Left ventricle myocardium superior (tissue), 1 donor: ENCODE measurements at regions not wholly inside any gene's neighbourhood (a gene's known extent, or its start where the extent isn't known, plus 50 kb on each side); places are given as distances from the start of the nearest gene placed in this dataset.
A peak's percentile ranks its signal among the peaks of the same experiment; 100 is the strongest.
"Not testable (repeated sequence)": the region's sequence is repeated elsewhere in the genome, so short reads cannot be mapped to it uniquely, and the experiment has no call there.

Experiments
- ATAC-seq: fragments of 200-7000 bp; cut with Tn5 transposase; one replicate; pipeline ENCODE4 v1.9.1; 2020; ENCODE audit warnings: mild to moderate bottlenecking, moderate library complexity
- DNase-seq: peaks from one replicate; pipeline ENCODE4 v3.0.0-alpha.2; 2020
- intact Hi-C: fragments of 100-400 bp; cut with micrococcal nuclease; formaldehyde crosslinking; loops from one replicate; pipeline ENCODE4 v1.11.0; 2022
- donor health status: DM: no; HTN: yes; CAD: no; lungs with severe emphysema.

- intact Hi-C loops, result no loop called here
- ATAC-seq, result no peak
- no peak for DNase-seq
Measured at GRCh38 chr4:36573441-36573840, 292.0 kb downstream of the DTHD1 start.

DNA sequence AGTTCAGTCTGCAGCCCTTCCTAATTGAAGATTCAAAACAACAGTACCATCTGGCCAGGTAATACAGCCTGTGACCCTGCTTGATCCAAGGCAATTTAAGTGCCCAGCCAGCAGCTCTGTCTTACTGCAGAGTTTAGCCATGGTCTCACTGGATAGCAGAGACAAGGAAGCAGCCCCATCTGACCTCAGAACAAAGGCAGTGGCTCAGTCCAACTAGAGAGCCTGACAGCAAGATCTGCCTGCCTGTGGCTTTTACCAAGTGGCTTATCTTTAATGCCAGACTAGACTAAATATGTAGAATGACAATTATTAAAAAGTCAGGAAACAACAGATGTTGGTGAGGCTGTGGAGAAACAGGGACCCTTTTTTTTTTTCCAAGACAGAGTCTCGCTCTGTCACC, 293.4 kb downstream of the DTHD1 start:
- DNase-seq (no peak), ATAC-seq (no peak)
- intact Hi-C loops, result no loop called here

GRCh38 chr4:36582198-36582597, 300.8 kb downstream of the DTHD1 start:
- ATAC-seq, result no peak
- intact Hi-C loops, result no loop called here
- DNase-seq, result no peak

GRCh38 chr4:36587909-36588472, 306.6 kb downstream of the DTHD1 start:
- intact Hi-C loops, result no loop called here
- ATAC-seq, result peak; percentile 49
- no peak for DNase-seq

- no peak for ATAC-seq
- intact Hi-C loops, result no loop called here
Measured at GRCh38 chr4:36590343-36590742, 308.9 kb downstream of the DTHD1 start.

GRCh38 chr4:36601864-36602495, 320.6 kb downstream of the DTHD1 start:
- peak; percentile 57 for ATAC-seq
- DNase-seq, result no peak
- intact Hi-C loops, result no loop called here

More at GRCh38 chr4:36590343-36590742, 308.9 kb downstream of the DTHD1 start:
- DNase-seq, result no peak

GRCh38 chr4:36609661-36610060, 328.2 kb downstream of the DTHD1 start:
- intact Hi-C loops, result no loop called here
- DNase-seq, result no peak
- ATAC-seq, result peak; percentile 40

DNA sequence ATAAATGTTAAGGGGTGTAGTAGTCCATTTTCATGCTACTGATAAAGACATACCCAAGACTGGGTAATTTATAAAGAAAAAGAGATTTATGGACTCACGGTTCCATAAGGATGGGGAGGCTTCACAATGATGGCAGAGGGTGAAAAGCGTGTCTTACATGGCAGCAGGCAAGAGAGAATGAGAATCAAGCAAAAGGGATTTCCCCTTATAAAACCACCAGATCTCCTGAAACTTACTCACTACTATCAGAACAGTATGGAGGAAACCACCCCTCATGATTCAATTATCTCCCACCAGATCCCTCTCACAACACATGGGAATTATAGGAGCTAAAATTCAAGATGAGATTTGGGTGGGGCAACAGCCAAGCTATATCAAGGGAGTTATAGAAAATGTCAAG, 329.2 kb downstream of the DTHD1 start:
- ATAC-seq, result no peak
- no peak for DNase-seq
- intact Hi-C loops, result no loop called here

GRCh38 chr4:36613142-36613541, 331.7 kb downstream of the DTHD1 start:
- intact Hi-C loops, ATAC-seq, DNase-seq: not testable (repeated sequence)

GRCh38 chr4:36614011-36614410, 332.6 kb downstream of the DTHD1 start:
- intact Hi-C loops, result no loop called here

GRCh38 chr4:36618102-36618501, 336.7 kb downstream of the DTHD1 start:
- ATAC-seq, result peak; percentile 46
- no peak for DNase-seq
- intact Hi-C loops, result no loop called here

More at GRCh38 chr4:36614011-36614410, 332.6 kb downstream of the DTHD1 start:
- ATAC-seq, result no peak
- DNase-seq, result no peak

DNA sequence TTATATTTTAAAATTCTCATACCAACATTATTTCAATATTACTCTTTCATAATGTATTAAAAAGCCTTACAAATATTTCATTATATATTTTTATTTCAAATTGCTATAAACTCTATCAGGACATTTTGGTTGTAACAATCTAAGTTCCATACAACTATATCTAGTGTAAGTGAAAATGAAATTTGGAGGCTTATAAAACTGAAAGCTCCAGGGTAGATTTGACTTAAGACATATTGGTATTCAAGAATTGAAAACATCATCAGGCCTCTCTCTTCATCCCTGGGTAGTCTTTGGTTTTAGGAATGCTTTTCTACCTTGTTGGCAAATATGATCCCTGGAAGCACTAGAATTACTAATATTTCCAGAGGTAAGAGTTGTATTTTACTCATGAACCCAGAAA, 342.6 kb downstream of the DTHD1 start:
- ATAC-seq, result no peak
- intact Hi-C loops, result no loop called here
- DNase-seq, result no peak

GRCh38 chr4:36638273-36638811, 356.9 kb downstream of the DTHD1 start:
- no peak for DNase-seq
- intact Hi-C loops, result no loop called here
- no peak for ATAC-seq

GRCh38 chr4:36640876-36641275, 359.5 kb downstream of the DTHD1 start:
- no peak for ATAC-seq
- DNase-seq, result no peak
- intact Hi-C loops, result no loop called here

- intact Hi-C loops, result no loop called here
- DNase-seq (no peak), ATAC-seq (no peak)
Measured at GRCh38 chr4:36651253-36651652, 369.8 kb downstream of the DTHD1 start.

GRCh38 chr4:36652857-36653256, 371.4 kb downstream of the DTHD1 start:
- no peak for DNase-seq
- intact Hi-C loops, result no loop called here
- no peak for ATAC-seq

- intact Hi-C loops, result no loop called here
- DNase-seq (no peak), ATAC-seq (no peak)
Measured at GRCh38 chr4:36665985-36666527, 384.6 kb downstream of the DTHD1 start.

DNA sequence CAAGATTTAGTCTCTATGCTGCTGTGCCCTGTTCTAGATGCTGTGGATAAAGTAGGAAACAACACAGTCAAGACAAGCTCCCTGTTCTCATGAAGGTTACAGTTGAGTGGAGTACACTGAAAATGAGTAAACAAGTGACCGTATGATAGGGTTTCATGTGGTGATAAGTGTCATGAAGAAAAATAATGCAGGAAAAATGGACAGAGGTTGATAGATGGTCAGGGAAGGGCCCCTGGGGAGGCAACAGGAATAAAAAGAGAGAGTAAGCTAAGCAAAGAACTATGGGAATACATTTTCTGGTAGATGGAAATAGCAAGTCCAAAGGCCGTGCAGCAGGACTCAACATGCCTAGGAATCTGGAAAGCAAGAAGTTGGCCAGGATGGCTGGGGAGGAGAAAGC, 394.0 kb downstream of the DTHD1 start:
- intact Hi-C loops, result no loop called here
- ATAC-seq (no peak), DNase-seq (no peak)

DNA sequence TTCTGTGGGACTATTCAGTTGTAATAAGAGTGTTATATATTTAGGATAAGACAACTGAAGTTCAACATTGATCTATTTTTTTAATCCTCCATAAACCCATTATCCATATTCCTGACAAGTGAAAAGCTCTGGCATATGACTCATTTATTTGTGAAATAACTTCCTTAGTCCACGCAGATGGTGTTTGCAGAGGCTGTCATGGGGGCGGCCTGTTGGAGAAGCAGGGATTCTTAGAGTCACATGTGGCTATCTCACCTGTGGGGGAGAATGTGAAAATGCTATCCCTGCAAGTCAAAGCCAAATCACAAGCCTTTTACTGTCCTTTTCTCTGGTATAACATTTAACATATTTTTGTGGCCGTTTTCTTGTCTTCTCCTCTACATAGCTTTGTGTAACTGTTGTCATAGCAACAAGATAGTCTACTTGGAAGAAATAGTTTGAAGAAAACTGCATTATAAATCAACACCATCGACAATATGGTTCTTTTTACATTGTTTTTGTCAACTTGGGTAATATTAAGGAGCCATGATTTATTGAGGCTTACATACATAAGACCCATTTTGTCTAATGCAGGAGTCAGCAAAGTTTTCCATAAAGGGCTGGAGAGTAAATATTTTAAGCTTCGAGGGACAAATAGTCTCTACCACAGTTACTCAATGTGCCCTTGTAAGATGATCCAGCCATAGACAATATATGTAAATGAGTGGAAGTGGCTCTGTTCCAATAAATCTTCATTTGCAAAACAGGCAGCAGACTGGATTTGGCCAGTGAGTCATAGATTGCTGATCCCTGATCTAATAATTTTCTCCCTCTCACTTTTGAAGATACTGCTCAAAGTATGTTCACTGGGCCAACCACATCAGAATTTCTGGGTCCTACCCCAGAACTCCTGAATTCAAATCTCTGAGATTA, 395.0 kb downstream of the DTHD1 start:
- DNase-seq (no peak), ATAC-seq (no peak)
- intact Hi-C loops, result no loop called here

- no peak for DNase-seq
- ATAC-seq, result no peak
- intact Hi-C loops, result no loop called here
Measured at GRCh38 chr4:36677112-36677511, 395.7 kb downstream of the DTHD1 start.
